ENCODE measurements at regions not wholly inside any gene's neighbourhood (a gene's known extent, or its start where the extent isn't known, plus 50 kb on each side); places are given as distances from the start of the nearest gene placed in this dataset.

DNA sequence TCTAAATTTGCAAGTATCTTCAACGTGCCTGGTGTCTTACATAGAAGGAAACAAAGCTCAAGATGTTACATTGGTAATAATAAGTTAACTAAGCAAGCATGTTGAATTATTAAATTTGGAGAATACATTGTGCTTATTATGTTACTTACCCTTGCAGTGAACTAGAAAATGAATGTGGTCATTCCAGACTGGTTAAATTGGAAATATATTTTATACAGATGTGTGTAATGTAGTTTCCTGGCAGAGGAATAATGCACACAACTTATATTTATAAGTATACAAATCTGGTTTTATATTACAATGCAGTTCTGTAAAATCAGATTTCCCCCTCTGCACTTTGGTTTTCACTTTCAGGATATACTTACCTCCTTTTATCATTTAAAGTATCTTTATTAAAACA, 159.9 kb upstream of the SLIT2 start:
- DNase-seq (ENCODE audit: insufficient read length, low spot score) (no peak), FAIRE-seq (no peak)
- TF ChIP-seq, protein P1, sequence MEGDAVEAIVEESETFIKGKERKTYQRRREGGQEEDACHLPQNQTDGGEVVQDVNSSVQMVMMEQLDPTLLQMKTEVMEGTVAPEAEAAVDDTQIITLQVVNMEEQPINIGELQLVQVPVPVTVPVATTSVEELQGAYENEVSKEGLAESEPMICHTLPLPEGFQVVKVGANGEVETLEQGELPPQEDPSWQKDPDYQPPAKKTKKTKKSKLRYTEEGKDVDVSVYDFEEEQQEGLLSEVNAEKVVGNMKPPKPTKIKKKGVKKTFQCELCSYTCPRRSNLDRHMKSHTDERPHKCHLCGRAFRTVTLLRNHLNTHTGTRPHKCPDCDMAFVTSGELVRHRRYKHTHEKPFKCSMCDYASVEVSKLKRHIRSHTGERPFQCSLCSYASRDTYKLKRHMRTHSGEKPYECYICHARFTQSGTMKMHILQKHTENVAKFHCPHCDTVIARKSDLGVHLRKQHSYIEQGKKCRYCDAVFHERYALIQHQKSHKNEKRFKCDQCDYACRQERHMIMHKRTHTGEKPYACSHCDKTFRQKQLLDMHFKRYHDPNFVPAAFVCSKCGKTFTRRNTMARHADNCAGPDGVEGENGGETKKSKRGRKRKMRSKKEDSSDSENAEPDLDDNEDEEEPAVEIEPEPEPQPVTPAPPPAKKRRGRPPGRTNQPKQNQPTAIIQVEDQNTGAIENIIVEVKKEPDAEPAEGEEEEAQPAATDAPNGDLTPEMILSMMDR (IDR thresholded peaks at IDR 0.05; ENCODE audit: insufficient read depth, missing control alignments) = no peak

DNA sequence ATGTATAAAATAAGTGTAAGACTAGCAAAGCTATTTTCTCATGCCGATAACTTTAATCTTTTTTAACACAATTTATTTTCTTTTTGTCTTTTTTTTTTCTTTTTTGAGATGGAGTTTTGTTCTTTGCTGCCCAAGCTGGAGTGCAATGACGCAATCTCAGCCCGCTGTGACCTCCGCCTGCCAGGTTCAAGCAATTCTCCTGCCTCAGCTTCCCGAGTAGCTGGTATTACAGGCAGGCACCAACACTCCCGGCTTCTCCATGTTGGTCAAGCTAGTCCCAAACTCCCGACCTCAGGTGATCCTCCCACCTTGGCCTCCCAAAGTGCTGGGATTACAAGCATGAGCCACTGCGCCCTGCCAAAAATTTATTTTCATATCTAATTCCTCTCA, 164.2 kb upstream of the SLIT2 start:
- FAIRE-seq = no peak
- DNase-seq (ENCODE audit: insufficient read length, low spot score) = no peak

DNA sequence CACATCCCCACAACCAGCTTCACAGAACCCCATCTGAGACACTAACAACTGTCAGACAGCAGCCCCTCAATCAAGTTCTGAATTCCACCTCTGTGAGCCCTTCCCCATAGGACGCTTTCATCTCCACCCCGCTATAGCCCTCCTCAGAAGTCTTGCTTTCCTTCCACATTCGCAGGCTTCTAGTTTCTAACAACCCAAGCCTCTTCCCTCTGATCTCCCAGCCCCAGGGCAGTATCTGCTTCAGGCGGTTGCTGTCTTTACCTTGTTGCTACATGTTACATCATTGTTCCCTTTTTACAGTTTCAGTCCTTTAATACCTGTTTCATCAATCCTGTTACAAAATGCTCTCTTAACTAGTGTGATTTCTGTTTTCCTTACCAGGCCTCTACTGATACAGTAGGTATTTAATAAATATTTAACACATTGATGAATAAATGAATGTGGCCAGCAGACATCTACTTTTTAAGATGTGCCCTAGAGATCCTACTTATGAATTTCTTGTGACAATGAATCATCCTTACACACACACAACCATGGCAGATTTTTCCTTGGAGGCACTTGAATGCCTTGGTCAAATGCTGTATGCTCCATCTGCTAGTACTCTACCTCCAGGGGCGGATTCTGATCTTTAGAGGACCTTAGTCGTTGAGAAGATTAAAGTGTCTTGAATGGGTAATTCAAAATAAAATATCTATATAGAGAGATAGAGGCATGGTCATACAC, 164.7 kb upstream of the SLIT2 start:
- TF ChIP-seq, protein P1 (IDR thresholded peaks at IDR 0.05; ENCODE audit: insufficient read depth, missing control alignments) = no peak
- no peak for DNase-seq (ENCODE audit: insufficient read length, low spot score)
- FAIRE-seq = no peak

More for the DNA sequence above, 164.2 kb upstream of the SLIT2 start:
- TF ChIP-seq, protein P1 (IDR thresholded peaks at IDR 0.05; ENCODE audit: insufficient read depth, missing control alignments) = no peak

DNA sequence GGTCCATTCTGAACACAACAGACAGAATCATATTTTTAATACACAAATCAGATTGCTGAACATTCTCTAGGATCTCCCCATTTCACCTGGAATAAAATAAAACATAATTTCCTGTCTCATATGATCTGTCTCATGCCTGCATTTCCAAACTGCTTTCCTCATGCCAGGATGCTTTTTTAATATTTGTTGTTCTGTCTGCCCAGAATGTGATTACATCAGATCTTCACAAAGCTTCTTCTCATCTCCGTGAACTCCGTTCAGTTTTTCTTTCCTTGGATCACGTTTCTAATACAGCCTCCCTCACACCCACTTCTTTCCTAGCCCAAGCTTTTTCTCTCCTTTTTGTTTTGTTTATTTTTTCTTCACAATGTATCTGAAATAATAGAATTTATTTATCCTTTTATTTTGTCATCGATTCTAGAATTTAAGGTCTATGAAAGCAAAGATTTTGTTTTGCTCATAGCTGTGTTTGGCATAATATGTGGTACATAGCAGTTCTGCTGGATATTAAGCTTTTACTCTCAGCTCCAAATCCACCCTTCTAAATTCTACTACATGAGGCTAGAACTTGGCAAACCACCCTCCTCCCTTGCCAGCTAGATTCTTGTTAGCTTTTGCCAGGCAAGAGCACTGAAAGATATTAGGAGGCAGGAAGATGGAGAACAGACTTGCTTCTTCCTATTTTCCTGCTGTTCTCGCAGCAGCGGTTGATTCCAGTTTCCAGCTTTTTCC, 165.5 kb upstream of the SLIT2 start:
- TF ChIP-seq, protein P1 (IDR thresholded peaks at IDR 0.05; ENCODE audit: insufficient read depth, missing control alignments) = no peak
- FAIRE-seq = no peak

DNA sequence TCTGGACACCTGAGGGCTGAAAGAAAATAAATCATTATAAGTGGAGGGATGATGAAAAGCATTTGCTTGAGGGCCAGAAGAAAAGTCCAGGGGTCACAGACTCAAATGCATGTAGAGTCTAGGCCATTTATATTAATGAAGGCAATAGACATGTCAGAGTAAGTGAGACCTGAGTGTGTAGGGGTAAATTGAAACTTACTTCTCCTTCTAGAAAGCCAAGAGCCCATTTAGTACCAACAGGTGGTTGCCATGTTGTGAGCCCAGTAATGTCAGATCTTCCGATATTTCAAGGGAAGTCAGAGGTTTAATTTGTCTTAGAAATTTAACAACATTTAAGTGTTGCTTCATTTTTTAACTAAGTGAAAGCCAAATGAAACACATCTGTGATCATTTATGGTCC, 166.1 kb upstream of the SLIT2 start:
- FAIRE-seq = no peak
- DNase-seq (ENCODE audit: insufficient read length, low spot score) = no peak
- TF ChIP-seq, protein P1 (IDR thresholded peaks at IDR 0.05; ENCODE audit: insufficient read depth, missing control alignments) = no peak

More for the DNA sequence above, 165.5 kb upstream of the SLIT2 start:
- DNase-seq (ENCODE audit: insufficient read length, low spot score) = no peak

DNA sequence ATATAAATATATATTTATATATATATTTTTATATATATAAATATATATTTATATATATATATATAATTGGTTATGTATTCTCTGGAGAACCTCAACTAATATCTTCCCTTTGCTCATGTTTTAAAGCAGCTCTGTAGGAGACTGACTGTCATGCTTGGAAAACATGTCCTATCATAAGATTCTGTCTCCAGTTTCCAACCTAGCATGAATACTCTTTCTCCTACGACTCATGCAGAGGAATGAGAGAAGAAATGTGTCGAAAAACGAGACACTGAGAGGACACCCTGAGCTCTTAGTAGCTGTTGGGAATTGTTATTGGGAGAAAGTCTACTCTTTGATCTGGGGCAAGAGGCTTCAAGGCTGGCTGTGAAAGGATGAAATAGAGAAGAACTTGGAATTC, 166.5 kb upstream of the SLIT2 start:
- TF ChIP-seq, protein P1 (IDR thresholded peaks at IDR 0.05; ENCODE audit: insufficient read depth, missing control alignments) = no peak
- no peak for DNase-seq (ENCODE audit: insufficient read length, low spot score)
- no peak for FAIRE-seq

DNA sequence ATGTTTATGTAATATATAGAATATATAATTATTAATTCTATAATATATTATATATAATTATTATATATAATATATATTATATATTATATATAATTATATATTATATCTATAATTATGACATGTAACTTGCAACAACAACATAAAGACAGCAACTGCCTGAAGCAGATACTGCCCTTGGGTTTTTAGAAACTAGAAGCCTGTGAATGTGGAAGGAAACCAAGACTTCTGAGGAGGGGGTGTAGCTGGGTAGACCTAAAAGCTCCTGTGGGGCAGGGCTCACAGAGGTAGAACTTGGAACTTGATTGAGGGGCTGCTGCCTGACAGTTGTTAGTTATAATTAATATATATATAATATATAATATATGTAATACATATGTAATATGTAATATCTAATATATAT, 167.2 kb upstream of the SLIT2 start:
- no peak for DNase-seq (ENCODE audit: insufficient read length, low spot score)
- TF ChIP-seq, protein P1 (IDR thresholded peaks at IDR 0.05; ENCODE audit: insufficient read depth, missing control alignments) = no peak
- FAIRE-seq = no peak
